PC-9 (cell line): ENCODE measurements at regions not wholly inside any gene's neighbourhood (a gene's known extent, or its start where the extent isn't known, plus 50 kb on each side); places are given as distances from the start of the nearest gene placed in this dataset.

Experiments
- BruUV-seq: library from RNA; stranded (reverse); fragments of 400-500 nt; replicated peaks from 2 replicates; lab custom pipeline; 2021; lab: Mats Ljungman, UMichigan
- CTCF ChIA-PET: fragments of 300-600 bp; sonication (Branson Sonifier 250); formaldehyde crosslinking; loops from one replicate; lab custom pipeline; 2022; ENCODE audit warnings: antibody characterized with exemption; lab: Charles Lee
- POLR2A ChIA-PET: fragments of 300-600 bp; sonication (Branson Sonifier 250); formaldehyde crosslinking; loops from one replicate; lab custom pipeline; 2022; ENCODE audit warnings: antibody characterized with exemption; ENCODE audit not compliant: unreplicated experiment; lab: Charles Lee
- DNase-seq, 2 experiments: peaks; one replicate each; pipeline versions ENCODE4 v3.0.0 to v3.0.0-alpha.2; 2015 to 2022; ENCODE audit warnings: mixed read lengths in 1 of 2
- H2AFZ ChIP-seq: fragments of 200-600 bp; sonication (generic); 2 replicates; pipeline ENCODE4 v1.8.1; 2017; ENCODE audit warnings: antibody characterized with exemption
- H3F3A ChIP-seq: fragments of 200-600 bp; sonication (generic); 2 replicates; pipeline ENCODE4 v1.8.1; 2017; ENCODE audit warnings: antibody characterized with exemption, mild to moderate bottlenecking, low read depth; ENCODE audit not compliant: insufficient read depth
- H3K27ac ChIP-seq: fragments of 200-600 bp; sonication (generic); 2 replicates; pipeline ENCODE4 v1.6.1; 2016; ENCODE audit warnings: mixed run types
- H3K27me3 ChIP-seq: fragments of 200-600 bp; sonication (generic); 2 replicates; pipeline ENCODE4 v1.6.1; 2016; ENCODE audit warnings: low read depth, mixed run types; ENCODE audit not compliant: insufficient read depth
- H3K36me3 ChIP-seq: fragments of 200-600 bp; sonication (generic); 2 replicates; pipeline ENCODE4 v1.6.1; 2016; ENCODE audit warnings: low read depth, mixed run types
- H3K4me1 ChIP-seq: fragments of 200-600 bp; sonication (generic); replicated peaks from 2 replicates; pipeline ENCODE4 v1.6.1; 2016; ENCODE audit warnings: mixed run types; ENCODE audit not compliant: insufficient read depth
- H3K4me2 ChIP-seq: fragments of 200-600 bp; sonication (generic); 2 replicates; pipeline ENCODE4 v1.6.1; 2017; ENCODE audit warnings: mixed run types
- H3K4me3 ChIP-seq: fragments of 200-600 bp; sonication (generic); 2 replicates; pipeline ENCODE4 v1.6.1; 2016; ENCODE audit warnings: mixed run types
- H3K79me2 ChIP-seq: fragments of 200-600 bp; sonication (generic); 2 replicates; pipeline ENCODE4 v1.6.1; 2017; ENCODE audit warnings: low read depth, mixed run types
- H3K9me2 ChIP-seq: fragments of 200-600 bp; sonication (generic); 2 replicates; pipeline ENCODE4 v1.8.1; 2017; ENCODE audit warnings: mild to moderate bottlenecking; ENCODE audit not compliant: insufficient read depth
- H3K9me3 ChIP-seq: fragments of 200-600 bp; sonication (generic); 2 replicates; pipeline ENCODE4 v1.8.1; 2016; ENCODE audit warnings: low read depth; ENCODE audit not compliant: insufficient read depth
- H4K20me1 ChIP-seq: fragments of 200-600 bp; sonication (generic); 2 replicates; pipeline ENCODE4 v1.8.1; 2017; ENCODE audit not compliant: insufficient read depth
- CTCF ChIP-seq: fragments of 200-600 bp; sonication (generic); conservative IDR thresholded peaks from 2 replicates; pipeline ENCODE4 v1.6.1; 2017; ENCODE audit warnings: mixed run types, antibody characterized with exemption, mild to moderate bottlenecking, moderate library complexity
- EZH2 ChIP-seq: fragments of 200-600 bp; sonication (generic); IDR thresholded peaks from 2 replicates; pipeline ENCODE4 v1.8.0; 2017; ENCODE audit warnings: antibody characterized with exemption, low read depth
- intact Hi-C: fragments of 100-400 bp; cut with micrococcal nuclease; formaldehyde crosslinking; loops from one replicate; pipeline ENCODE4 v1.10.0; 2022; ENCODE audit not compliant: unreplicated experiment

- no peaks in the 10 kb centered on the region for H4K20me1 ChIP-seq
- H3K9me3 ChIP-seq = no peaks in the 10 kb centered on the region
- POLR2A ChIA-PET = no interaction called here
- no peaks in the 10 kb centered on the region for H3K27me3 ChIP-seq
- no TSS peak for BruUV-seq
- intact Hi-C loops = no loop called here
- H3K9me2 ChIP-seq = no peaks in the 10 kb centered on the region
- no peaks in the 10 kb centered on the region for H3F3A ChIP-seq
- no peak overlapping the region for H3K4me2 ChIP-seq
- DNase-seq = no peak
- H3K4me3 ChIP-seq = no peak overlapping the region
- TF ChIP-seq CTCF (no peak), EZH2 (no peak)
- no peaks in the 10 kb centered on the region for H3K4me1 ChIP-seq
- no peaks in the 10 kb centered on the region for H3K36me3 ChIP-seq
- H2AFZ ChIP-seq = no peak overlapping the region
- no peaks in the 10 kb centered on the region for H3K79me2 ChIP-seq
- H3K27ac ChIP-seq = no peak overlapping the region
- CTCF ChIA-PET = no interaction called here
These were observed 747.3 kb downstream of the EFNA5 start for GRCh38 chr5:106923409-106923808.

GRCh38 chr5:106921567-106921966 is 749.2 kb downstream of the EFNA5 start:
- CTCF ChIA-PET = no interaction called here
- intact Hi-C loops = no loop called here
- TF ChIP-seq EZH2 = no peak
- no peak for TF ChIP-seq CTCF
- no peaks in the 10 kb centered on the region for H3K9me2 ChIP-seq
- H4K20me1 ChIP-seq = no peaks in the 10 kb centered on the region
- H3K79me2 ChIP-seq = no peaks in the 10 kb centered on the region
- no peaks in the 10 kb centered on the region for H3K36me3 ChIP-seq
- H3K9me3 ChIP-seq = no peaks in the 10 kb centered on the region
- H3K4me1 ChIP-seq = no peaks in the 10 kb centered on the region
- no peak for DNase-seq
- BruUV-seq = no TSS peak
- H3K4me3 ChIP-seq = no peak overlapping the region
- H3F3A ChIP-seq = no peaks in the 10 kb centered on the region
- no peak overlapping the region for H3K4me2 ChIP-seq
- no peaks in the 10 kb centered on the region for H3K27me3 ChIP-seq
- POLR2A ChIA-PET = no interaction called here
- no peak overlapping the region for H3K27ac ChIP-seq
- H2AFZ ChIP-seq = no peak overlapping the region

GRCh38 chr5:106910486-106910885 is 760.3 kb downstream of the EFNA5 start:
- TF ChIP-seq EZH2 (no peak), CTCF (no peak)
- ChIA-PET CTCF (no interaction called here), POLR2A (no interaction called here)
- Histone ChIP-seq H3K4me3 (no peak overlapping the region), H3F3A (no peaks in the 10 kb centered on the region), H3K4me1 (no peaks in the 10 kb centered on the region), H3K4me2 (no peak overlapping the region), H3K9me3 (no peaks in the 10 kb centered on the region), H2AFZ (no peak overlapping the region), H3K36me3 (no peaks in the 10 kb centered on the region), H3K79me2 (no peaks in the 10 kb centered on the region), H3K27me3 (no peaks in the 10 kb centered on the region), H3K9me2 (0 out of 2 replicates have a peak, but pooled peaks cover 4% of the 10 kb centered on the region), H3K27ac (no peak overlapping the region), H4K20me1 (no peaks in the 10 kb centered on the region)
- intact Hi-C loops = no loop called here
- BruUV-seq = no TSS peak
- DNase-seq = no peak
